ENCODE measurements at regions not wholly inside any gene's neighbourhood (a gene's known extent, or its start where the extent isn't known, plus 50 kb on each side); places are given as distances from the start of the nearest gene placed in this dataset.

DNA sequence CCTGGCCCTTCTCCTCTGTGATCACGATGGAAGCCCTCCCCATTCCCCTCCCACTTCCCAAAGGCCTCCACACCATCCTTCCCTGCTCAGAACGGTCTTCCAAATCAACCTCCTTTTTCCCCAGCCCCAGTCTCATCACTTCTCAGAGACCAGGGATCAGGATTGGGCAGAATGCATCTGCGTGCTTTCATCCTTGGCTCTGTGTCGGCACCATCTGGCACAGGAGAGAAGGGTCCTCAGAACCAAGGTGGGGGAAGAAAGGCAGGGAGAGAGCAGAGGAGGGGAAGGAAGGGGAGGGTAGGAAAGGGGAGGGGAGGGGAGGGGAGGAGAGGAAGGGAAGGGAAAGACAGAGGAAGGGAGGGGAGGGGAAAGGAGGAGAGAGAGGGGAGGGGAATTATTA is 52.4 kb upstream of the FICD start:
- H3K4me1 Mint-ChIP-seq: no peaks in the 10 kb centered on the region
- no peaks in the 10 kb centered on the region for H3K27me3 ChIP-seq (ENCODE audit: control insufficient read depth, insufficient read depth, low read length)
- H3K4me3 ChIP-seq (ENCODE audit: low read depth, low read length): no peak overlapping the region
- no peaks in the 10 kb centered on the region for H3K9me3 ChIP-seq (ENCODE audit: control insufficient read depth in 2 of 2, low read length in 2 of 2)
- H3K4me3 Mint-ChIP-seq: no peak overlapping the region
- peaks cover 31% of the 10 kb centered on the region for H3K27me3 Mint-ChIP-seq
- ATAC-seq (ENCODE audit: low read depth in 2 of 2): no peak
- H3K36me3 Mint-ChIP-seq: no peaks in the 10 kb centered on the region
- H3K9me3 Mint-ChIP-seq: peaks cover 0 to 2% (median 0%) of the 10 kb centered on the region in 7 donors
- no peak for DNase-seq
- H3K4me1 ChIP-seq (ENCODE audit: control insufficient read depth, insufficient read depth, low read length, poor library complexity, severe bottlenecking): no peaks in the 10 kb centered on the region
- H3K27ac Mint-ChIP-seq: no peak overlapping the region
- no peak overlapping the region for H3K27ac ChIP-seq (ENCODE audit: insufficient read depth, low read length, poor library complexity, severe bottlenecking)
- no peaks in the 10 kb centered on the region for H3K36me3 ChIP-seq (ENCODE audit: control insufficient read depth, insufficient read depth, low read length)

DNA sequence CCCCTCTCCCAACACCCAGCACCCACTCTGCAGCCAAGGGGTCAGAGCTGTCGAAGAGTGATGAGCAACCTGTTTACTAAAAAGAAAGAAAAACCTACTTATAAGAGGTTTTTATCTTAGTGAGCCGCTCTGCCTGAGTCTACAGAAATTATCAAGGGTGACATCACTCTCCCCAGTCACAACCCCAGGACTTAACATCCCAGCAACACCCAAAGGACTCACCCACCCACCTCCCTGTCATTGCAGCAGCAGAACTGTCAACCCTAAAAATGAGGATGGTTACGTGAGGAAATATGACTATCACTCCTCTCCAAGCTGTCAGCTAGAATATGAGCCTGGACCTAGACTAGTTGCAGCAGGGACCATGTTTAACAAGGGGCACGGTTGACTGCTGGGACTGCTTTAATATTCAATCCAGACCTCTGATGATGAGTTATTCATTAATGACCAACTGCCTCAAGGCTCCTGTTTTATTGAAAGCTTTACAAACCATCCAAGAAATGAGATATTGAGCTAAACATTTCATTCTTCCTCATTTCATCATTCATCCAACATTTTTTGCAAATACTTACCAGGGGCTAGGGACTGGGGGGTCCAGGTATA is 53.9 kb upstream of the FICD start:
- Mint-ChIP-seq H3K4me3 (no peak overlapping the region), H3K27me3 (peaks cover 42% of the 10 kb centered on the region), H3K36me3 (no peaks in the 10 kb centered on the region), H3K4me1 (peaks cover 0 to 6% (median 0%) of the 10 kb centered on the region in 4 donors), H3K9me3 (no peaks in the 10 kb centered on the region), H3K27ac (no peak overlapping the region)
- ATAC-seq (ENCODE audit: low read depth in 2 of 2) (no peak), DNase-seq (no peak)
- no peaks in the 10 kb centered on the region for H3K9me3 ChIP-seq (ENCODE audit: control insufficient read depth in 2 of 2, low read length in 2 of 2)
- H3K27me3 ChIP-seq (ENCODE audit: control insufficient read depth, insufficient read depth, low read length): no peaks in the 10 kb centered on the region
- H3K4me3 ChIP-seq (ENCODE audit: low read depth, low read length): no peak overlapping the region
- no peaks in the 10 kb centered on the region for H3K4me1 ChIP-seq (ENCODE audit: control insufficient read depth, insufficient read depth, low read length, poor library complexity, severe bottlenecking)
- H3K36me3 ChIP-seq (ENCODE audit: control insufficient read depth, insufficient read depth, low read length): no peaks in the 10 kb centered on the region
- no peak overlapping the region for H3K27ac ChIP-seq (ENCODE audit: insufficient read depth, low read length, poor library complexity, severe bottlenecking)

DNA sequence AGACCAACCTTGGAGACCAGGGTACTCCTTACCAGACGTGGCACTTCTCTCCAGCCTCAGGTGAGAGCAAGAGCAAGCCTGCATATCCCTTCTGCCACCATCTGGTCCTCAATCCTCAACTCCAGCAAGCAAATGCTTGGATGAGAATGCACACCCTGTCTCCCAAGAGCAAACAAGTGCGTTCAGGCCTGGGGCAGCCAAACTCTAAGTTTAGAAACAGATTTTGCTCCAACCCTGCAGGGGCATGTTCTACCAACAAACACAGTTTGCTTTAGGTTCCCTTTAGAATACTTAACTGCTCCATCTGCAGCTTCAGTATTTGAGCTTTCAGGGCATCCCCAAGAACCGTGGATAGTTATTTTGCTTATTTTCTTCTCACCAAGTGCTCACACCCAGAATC is 55.9 kb upstream of the FICD start:
- no peak overlapping the region for H3K27ac ChIP-seq (ENCODE audit: insufficient read depth, low read length, poor library complexity, severe bottlenecking)
- Mint-ChIP-seq H3K27me3 (peaks cover 42% of the 10 kb centered on the region), H3K9me3 (no peaks in the 10 kb centered on the region), H3K4me1 (peaks cover 0 to 6% (median 3%) of the 10 kb centered on the region in 4 donors), H3K27ac (no peak overlapping the region), H3K36me3 (no peaks in the 10 kb centered on the region), H3K4me3 (no peak overlapping the region)
- no peaks in the 10 kb centered on the region for H3K36me3 ChIP-seq (ENCODE audit: control insufficient read depth, insufficient read depth, low read length)
- no peak overlapping the region for H3K4me3 ChIP-seq (ENCODE audit: low read depth, low read length)
- DNase-seq: no peak
- H3K4me1 ChIP-seq (ENCODE audit: control insufficient read depth, insufficient read depth, low read length, poor library complexity, severe bottlenecking): no peaks in the 10 kb centered on the region
- H3K9me3 ChIP-seq (ENCODE audit: control insufficient read depth in 2 of 2, low read length in 2 of 2): no peaks in the 10 kb centered on the region
- H3K27me3 ChIP-seq (ENCODE audit: control insufficient read depth, insufficient read depth, low read length): no peaks in the 10 kb centered on the region
- ATAC-seq (ENCODE audit: low read depth in 2 of 2): no peak

DNA sequence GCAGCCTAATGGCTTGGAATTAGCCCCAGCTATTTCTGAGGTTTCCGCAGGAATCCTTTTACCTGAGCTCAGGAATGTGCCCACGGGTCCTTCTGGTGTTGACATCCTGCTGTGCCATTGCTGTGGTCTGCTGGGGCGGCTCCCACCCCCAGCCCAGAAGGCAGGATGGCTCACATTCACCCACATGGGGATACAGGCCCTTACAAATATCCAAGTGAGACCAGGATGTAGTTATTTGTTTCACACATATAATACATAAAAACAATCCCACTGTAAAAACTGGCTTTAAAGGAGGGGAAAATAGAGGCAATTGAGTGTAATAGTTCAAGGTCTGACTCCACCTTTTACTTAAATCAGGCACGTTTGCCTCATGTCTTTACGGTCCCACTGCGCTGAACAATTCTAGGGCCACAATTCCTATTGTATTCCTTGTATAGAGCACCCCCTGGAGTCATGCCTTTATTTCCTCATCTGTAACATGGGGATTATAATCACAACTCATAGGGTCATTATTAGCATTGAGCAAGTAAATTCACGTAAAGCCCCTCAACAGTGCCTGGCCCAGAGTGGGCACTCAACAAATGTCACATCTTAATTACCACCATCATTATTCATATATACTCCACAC is 57.2 kb upstream of the FICD start:
- Mint-ChIP-seq H3K9me3 (no peaks in the 10 kb centered on the region), H3K4me3 (no peak overlapping the region), H3K27ac (no peak overlapping the region), H3K4me1 (peaks cover 0 to 6% (median 3%) of the 10 kb centered on the region in 4 donors), H3K27me3 (peaks cover 37% of the 10 kb centered on the region), H3K36me3 (no peaks in the 10 kb centered on the region)
- Histone ChIP-seq H3K4me1 (ENCODE audit: control insufficient read depth, insufficient read depth, low read length, poor library complexity, severe bottlenecking) (no peaks in the 10 kb centered on the region), H3K27ac (ENCODE audit: insufficient read depth, low read length, poor library complexity, severe bottlenecking) (no peak overlapping the region), H3K9me3 (ENCODE audit: control insufficient read depth in 2 of 2, low read length in 2 of 2) (no peaks in the 10 kb centered on the region), H3K27me3 (ENCODE audit: control insufficient read depth, insufficient read depth, low read length) (no peaks in the 10 kb centered on the region), H3K36me3 (ENCODE audit: control insufficient read depth, insufficient read depth, low read length) (no peaks in the 10 kb centered on the region), H3K4me3 (ENCODE audit: low read depth, low read length) (no peak overlapping the region)
- DNase-seq (no peak), ATAC-seq (ENCODE audit: low read depth in 2 of 2) (no peak)

- H3K4me3 Mint-ChIP-seq: no peak overlapping the region
- H3K4me3 ChIP-seq (ENCODE audit: low read depth, low read length): no peak overlapping the region
- ATAC-seq (ENCODE audit: low read depth in 2 of 2): no peak
Observed at GRCh38 chr12:108457006-108457733, 57.9 kb upstream of the FICD start.

GRCh38 chr12:108455706-108456105 is 59.4 kb upstream of the FICD start:
- Histone ChIP-seq H3K36me3 (ENCODE audit: control insufficient read depth, insufficient read depth, low read length) (no peaks in the 10 kb centered on the region), H3K27me3 (ENCODE audit: control insufficient read depth, insufficient read depth, low read length) (peaks cover 3% of the 10 kb centered on the region), H3K27ac (ENCODE audit: insufficient read depth, low read length, poor library complexity, severe bottlenecking) (no peak overlapping the region), H3K4me1 (ENCODE audit: control insufficient read depth, insufficient read depth, low read length, poor library complexity, severe bottlenecking) (no peaks in the 10 kb centered on the region), H3K9me3 (ENCODE audit: control insufficient read depth in 2 of 2, low read length in 2 of 2) (no peaks in the 10 kb centered on the region), H3K4me3 (ENCODE audit: low read depth, low read length) (no peak overlapping the region)
- Mint-ChIP-seq H3K4me1 (peaks cover 0 to 6% (median 3%) of the 10 kb centered on the region in 4 donors), H3K27ac (no peak overlapping the region), H3K9me3 (peaks cover 0 to 1% (median 0%) of the 10 kb centered on the region in 7 donors), H3K27me3 (peaks cover 34% of the 10 kb centered on the region), H3K36me3 (no peaks in the 10 kb centered on the region), H3K4me3 (no peak overlapping the region)
- ATAC-seq (ENCODE audit: low read depth in 2 of 2): no peak
- DNase-seq: peak in 1 of 3 donors; percentile 4

More at GRCh38 chr12:108457006-108457733, 57.9 kb upstream of the FICD start:
- Histone ChIP-seq H3K9me3 (ENCODE audit: control insufficient read depth in 2 of 2, low read length in 2 of 2) (no peaks in the 10 kb centered on the region), H3K27ac (ENCODE audit: insufficient read depth, low read length, poor library complexity, severe bottlenecking) (no peak overlapping the region), H3K27me3 (ENCODE audit: control insufficient read depth, insufficient read depth, low read length) (peaks cover 2% of the 10 kb centered on the region), H3K36me3 (ENCODE audit: control insufficient read depth, insufficient read depth, low read length) (no peaks in the 10 kb centered on the region), H3K4me1 (ENCODE audit: control insufficient read depth, insufficient read depth, low read length, poor library complexity, severe bottlenecking) (no peaks in the 10 kb centered on the region)
- Mint-ChIP-seq H3K27me3 (peaks cover 32% of the 10 kb centered on the region), H3K27ac (peak overlapping the region in 1 of 3 donors; percentile 41), H3K36me3 (no peaks in the 10 kb centered on the region), H3K9me3 (peaks cover 0 to 1% (median 0%) of the 10 kb centered on the region in 7 donors), H3K4me1 (peaks cover 0 to 6% (median 3%) of the 10 kb centered on the region in 4 donors)
- peak in 2 of 3 donors; percentile 32 to 48 for DNase-seq

DNA sequence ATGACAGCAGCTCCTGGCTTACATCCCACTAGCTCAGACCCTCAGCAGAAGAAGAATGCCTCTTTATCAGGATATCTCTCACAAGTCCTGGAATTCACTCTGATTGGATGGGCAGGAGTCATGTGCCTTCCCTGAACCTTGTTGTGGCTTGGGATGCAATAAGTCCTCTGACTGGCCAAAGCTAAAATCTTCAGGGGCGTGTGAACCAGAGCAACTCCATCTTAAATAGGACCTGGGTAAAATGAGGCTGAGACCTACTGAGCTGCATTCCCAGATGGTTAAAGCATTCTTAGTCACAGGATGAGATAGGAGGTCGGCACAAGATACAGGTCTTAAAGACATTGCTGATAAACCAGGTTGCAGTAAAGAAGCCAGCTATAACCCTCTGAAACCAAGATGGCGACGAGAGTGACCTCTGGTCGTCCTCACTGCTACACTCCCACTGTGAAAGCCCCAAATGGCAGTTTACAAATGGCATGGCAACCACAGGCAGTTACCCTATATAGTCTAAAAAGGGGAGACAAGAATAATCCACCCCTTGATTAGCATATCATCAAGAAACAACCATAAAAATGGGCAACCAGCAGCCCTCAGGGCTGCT is 60.4 kb upstream of the FICD start:
- H3K27ac Mint-ChIP-seq: no peak overlapping the region
- peaks cover 3% of the 10 kb centered on the region for H3K27me3 ChIP-seq (ENCODE audit: control insufficient read depth, insufficient read depth, low read length)
- no peaks in the 10 kb centered on the region for H3K9me3 ChIP-seq (ENCODE audit: control insufficient read depth in 2 of 2, low read length in 2 of 2)
- peaks cover 0 to 1% (median 0%) of the 10 kb centered on the region in 7 donors for H3K9me3 Mint-ChIP-seq
- ATAC-seq (ENCODE audit: low read depth in 2 of 2): no peak
- H3K36me3 Mint-ChIP-seq: no peaks in the 10 kb centered on the region
- H3K27me3 Mint-ChIP-seq: peaks cover 25% of the 10 kb centered on the region
- H3K4me3 Mint-ChIP-seq: no peak overlapping the region
- H3K36me3 ChIP-seq (ENCODE audit: control insufficient read depth, insufficient read depth, low read length): no peaks in the 10 kb centered on the region
- H3K27ac ChIP-seq (ENCODE audit: insufficient read depth, low read length, poor library complexity, severe bottlenecking): no peak overlapping the region
- H3K4me1 ChIP-seq (ENCODE audit: control insufficient read depth, insufficient read depth, low read length, poor library complexity, severe bottlenecking): no peaks in the 10 kb centered on the region
- peaks cover 0 to 6% (median 3%) of the 10 kb centered on the region in 4 donors for H3K4me1 Mint-ChIP-seq
- no peak for DNase-seq
- H3K4me3 ChIP-seq (ENCODE audit: low read depth, low read length): no peak overlapping the region
